ENCODE measurements at regions not wholly inside any gene's neighbourhood (a gene's known extent, or its start where the extent isn't known, plus 50 kb on each side); places are given as distances from the start of the nearest gene placed in this dataset.

GRCh38 chr13:106753251-106753650, 185.3 kb upstream of the ARGLU1 start:
- no peak overlapping the region for H3K27ac Mint-ChIP-seq
- no peak for DNase-seq
- no peaks in the 10 kb centered on the region for H3K4me1 Mint-ChIP-seq
- no peak overlapping the region for H3K4me3 Mint-ChIP-seq
- H3K9me3 Mint-ChIP-seq, result no peaks in the 10 kb centered on the region
- CTCF ChIA-PET, result no interaction called here
- H3K36me3 Mint-ChIP-seq, result no peaks in the 10 kb centered on the region
- H3K27me3 Mint-ChIP-seq, result peaks cover 4% of the 10 kb centered on the region

GRCh38 chr13:106752584-106753170, 184.7 kb upstream of the ARGLU1 start:
- CTCF ChIA-PET, result no interaction called here
- H3K4me3 Mint-ChIP-seq, result no peak overlapping the region
- no peak for DNase-seq
- no peaks in the 10 kb centered on the region for H3K36me3 Mint-ChIP-seq
- H3K9me3 Mint-ChIP-seq, result no peaks in the 10 kb centered on the region
- H3K27me3 Mint-ChIP-seq, result peaks cover 4% of the 10 kb centered on the region
- H3K27ac Mint-ChIP-seq, result no peak overlapping the region
- no peaks in the 10 kb centered on the region for H3K4me1 Mint-ChIP-seq

- Mint-ChIP-seq H3K36me3 (no peaks in the 10 kb centered on the region), H3K27me3 (no peaks in the 10 kb centered on the region), H3K27ac (no peak overlapping the region), H3K9me3 (no peaks in the 10 kb centered on the region), H3K4me3 (no peak overlapping the region), H3K4me1 (no peaks in the 10 kb centered on the region)
- DNase-seq, result no peak
- CTCF ChIA-PET, result no interaction called here
Observed at GRCh38 chr13:106748785-106749184, 180.8 kb upstream of the ARGLU1 start.

DNA sequence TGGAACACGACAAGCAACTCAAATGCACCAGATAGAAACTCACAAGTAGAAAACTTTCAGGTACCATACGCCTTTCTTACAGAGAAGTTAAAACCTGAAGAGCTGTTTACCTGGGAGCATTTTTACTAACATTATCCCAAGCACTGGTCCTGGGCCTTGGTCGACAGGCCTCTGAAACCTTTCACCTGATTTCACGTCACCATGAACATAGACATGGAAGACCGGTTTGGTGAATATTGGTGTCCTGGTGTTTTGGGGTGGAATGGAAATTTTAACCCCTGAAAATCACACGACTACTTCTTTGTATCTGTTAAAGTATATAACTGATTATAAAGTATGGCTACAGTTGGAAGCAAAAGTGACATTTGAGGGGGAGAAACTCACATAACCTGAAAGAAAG, 176.6 kb upstream of the ARGLU1 start:
- Mint-ChIP-seq H3K27me3 (no peaks in the 10 kb centered on the region), H3K27ac (no peak overlapping the region), H3K9me3 (no peaks in the 10 kb centered on the region), H3K4me3 (no peak overlapping the region), H3K36me3 (no peaks in the 10 kb centered on the region), H3K4me1 (no peaks in the 10 kb centered on the region)
- CTCF ChIA-PET, result no interaction called here
- no peak for DNase-seq

DNA sequence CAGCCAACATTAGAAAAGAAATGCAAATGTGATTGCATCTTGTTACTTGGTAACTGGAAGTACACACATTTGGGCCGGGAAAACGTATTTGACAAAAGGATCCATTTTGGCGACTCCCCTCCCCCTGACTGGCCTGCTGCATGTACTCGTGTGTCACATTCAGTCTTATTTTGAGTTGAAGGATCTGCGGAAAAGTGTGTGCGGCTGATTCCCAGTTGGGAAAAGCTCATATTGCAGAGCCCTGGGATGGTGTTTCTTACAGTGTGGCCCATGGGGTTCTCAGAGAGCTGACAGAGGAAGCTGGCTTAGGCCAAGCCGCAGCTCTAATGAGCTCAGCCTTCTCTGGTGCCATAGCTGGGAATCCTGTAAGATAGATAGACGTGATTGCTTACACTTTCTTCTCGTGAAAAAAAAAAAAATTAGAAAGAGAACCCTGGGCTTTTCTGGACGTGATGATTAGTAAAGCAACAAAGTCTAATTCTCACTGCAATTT, 170.3 kb upstream of the ARGLU1 start:
- Mint-ChIP-seq H3K4me3 (no peak overlapping the region), H3K36me3 (no peaks in the 10 kb centered on the region), H3K4me1 (no peaks in the 10 kb centered on the region), H3K27me3 (no peaks in the 10 kb centered on the region), H3K27ac (no peak overlapping the region), H3K9me3 (no peaks in the 10 kb centered on the region)
- CTCF ChIA-PET, result no interaction called here
- no peak for DNase-seq

- no peaks in the 10 kb centered on the region for H3K36me3 Mint-ChIP-seq
- no peaks in the 10 kb centered on the region for H3K9me3 Mint-ChIP-seq
- DNase-seq, result no peak
- H3K4me1 Mint-ChIP-seq, result no peaks in the 10 kb centered on the region
- CTCF ChIA-PET, result no interaction called here
- no peak overlapping the region for H3K27ac Mint-ChIP-seq
- H3K4me3 Mint-ChIP-seq, result no peak overlapping the region
- H3K27me3 Mint-ChIP-seq, result no peaks in the 10 kb centered on the region
Observed at GRCh38 chr13:106736941-106737340, 169.0 kb upstream of the ARGLU1 start.

- no peak overlapping the region for H3K4me3 Mint-ChIP-seq
- no peaks in the 10 kb centered on the region for H3K36me3 Mint-ChIP-seq
- DNase-seq, result no peak
- H3K27ac Mint-ChIP-seq, result no peak overlapping the region
- no peaks in the 10 kb centered on the region for H3K9me3 Mint-ChIP-seq
- CTCF ChIA-PET, result no interaction called here
- no peaks in the 10 kb centered on the region for H3K27me3 Mint-ChIP-seq
- H3K4me1 Mint-ChIP-seq, result no peaks in the 10 kb centered on the region
Observed at GRCh38 chr13:106734198-106734597, 166.3 kb upstream of the ARGLU1 start.

DNA sequence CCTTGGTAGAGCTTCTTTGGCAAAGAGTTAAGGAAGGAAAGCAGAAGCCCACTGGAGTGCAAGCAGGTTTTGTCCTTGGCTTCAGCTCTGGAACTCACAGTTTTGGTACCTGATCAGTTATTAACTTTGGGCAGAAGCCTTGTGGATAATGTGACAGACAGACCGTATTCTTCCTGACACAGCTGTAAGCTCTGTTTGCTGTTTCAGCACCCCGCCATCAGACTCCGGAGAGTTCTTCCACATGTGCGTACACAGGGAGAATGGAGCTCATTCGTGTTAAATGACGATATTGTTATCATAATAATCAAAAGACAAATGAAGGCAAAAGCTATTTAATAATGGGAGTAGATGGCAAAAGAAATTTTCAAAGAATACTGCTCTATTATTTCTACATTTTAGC, 155.1 kb upstream of the ARGLU1 start:
- Mint-ChIP-seq H3K4me3 (no peak overlapping the region), H3K9me3 (no peaks in the 10 kb centered on the region), H3K36me3 (no peaks in the 10 kb centered on the region), H3K27me3 (no peaks in the 10 kb centered on the region), H3K4me1 (no peaks in the 10 kb centered on the region), H3K27ac (no peak overlapping the region)
- DNase-seq, result no peak
- CTCF ChIA-PET, result no interaction called here

DNA sequence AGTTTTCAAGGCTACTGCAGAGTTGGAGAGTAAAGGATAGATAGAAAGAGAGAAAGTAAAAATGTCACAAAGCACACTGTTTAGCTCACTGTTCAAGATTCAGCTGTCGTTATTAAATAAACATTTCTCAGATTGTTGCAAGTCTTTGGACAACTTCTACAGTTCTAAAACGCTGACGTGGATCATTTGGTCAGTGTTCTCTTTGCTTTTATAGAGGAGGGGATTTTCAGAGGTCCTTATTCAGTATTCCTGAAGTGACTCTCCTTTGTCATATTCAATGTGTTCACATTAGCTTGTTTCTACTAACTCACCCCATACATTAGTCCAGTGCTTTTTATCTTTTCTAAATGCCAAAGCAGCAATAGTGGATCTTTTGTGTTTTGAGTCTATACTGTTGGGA, 154.7 kb upstream of the ARGLU1 start:
- no peak overlapping the region for H3K4me3 Mint-ChIP-seq
- CTCF ChIA-PET, result no interaction called here
- no peaks in the 10 kb centered on the region for H3K9me3 Mint-ChIP-seq
- DNase-seq, result no peak
- H3K27ac Mint-ChIP-seq, result no peak overlapping the region
- H3K27me3 Mint-ChIP-seq, result no peaks in the 10 kb centered on the region
- H3K4me1 Mint-ChIP-seq, result no peaks in the 10 kb centered on the region
- H3K36me3 Mint-ChIP-seq, result no peaks in the 10 kb centered on the region

DNA sequence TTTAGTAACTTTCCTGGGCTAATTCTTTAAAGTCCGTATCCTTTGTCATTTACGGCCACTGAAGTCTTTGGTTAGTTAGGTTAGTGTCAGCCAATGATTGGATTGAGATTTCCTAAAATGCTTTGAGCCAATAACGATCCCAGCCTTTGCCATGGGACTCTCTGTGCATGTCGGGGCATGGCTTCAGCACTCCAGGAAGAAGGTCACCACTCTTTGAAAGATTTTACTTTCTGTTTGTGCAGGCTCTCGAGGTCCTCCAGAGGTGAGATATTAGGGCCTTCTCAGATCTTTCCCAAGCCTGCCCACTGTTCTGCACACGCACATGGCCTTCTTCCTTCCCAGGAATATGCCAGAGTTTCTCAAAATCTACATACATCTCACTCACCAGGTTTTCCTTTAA, 153.7 kb upstream of the ARGLU1 start:
- peaks cover 3% of the 10 kb centered on the region for H3K9me3 Mint-ChIP-seq
- H3K27me3 Mint-ChIP-seq, result no peaks in the 10 kb centered on the region
- CTCF ChIA-PET, result no interaction called here
- H3K4me3 Mint-ChIP-seq, result no peak overlapping the region
- no peak for DNase-seq
- H3K4me1 Mint-ChIP-seq, result no peaks in the 10 kb centered on the region
- H3K27ac Mint-ChIP-seq, result no peak overlapping the region
- no peaks in the 10 kb centered on the region for H3K36me3 Mint-ChIP-seq

- Mint-ChIP-seq H3K36me3 (no peaks in the 10 kb centered on the region), H3K27ac (no peak overlapping the region), H3K4me3 (no peak overlapping the region), H3K9me3 (peaks cover 5% of the 10 kb centered on the region), H3K27me3 (no peaks in the 10 kb centered on the region), H3K4me1 (no peaks in the 10 kb centered on the region)
- no peak for DNase-seq
- CTCF ChIA-PET, result no interaction called here
Observed at GRCh38 chr13:106714271-106714982, 146.5 kb upstream of the ARGLU1 start.

- CTCF ChIA-PET, result no interaction called here
- Mint-ChIP-seq H3K27me3 (no peaks in the 10 kb centered on the region), H3K4me1 (no peaks in the 10 kb centered on the region), H3K9me3 (peaks cover 3% of the 10 kb centered on the region), H3K27ac (no peak overlapping the region), H3K36me3 (no peaks in the 10 kb centered on the region), H3K4me3 (no peak overlapping the region)
- DNase-seq, result no peak
Observed at GRCh38 chr13:106712381-106712780, 144.4 kb upstream of the ARGLU1 start.

GRCh38 chr13:106710266-106710665, 142.3 kb upstream of the ARGLU1 start:
- DNase-seq, result no peak
- H3K27ac Mint-ChIP-seq, result no peak overlapping the region
- peaks cover 1% of the 10 kb centered on the region for H3K9me3 Mint-ChIP-seq
- H3K4me1 Mint-ChIP-seq, result no peaks in the 10 kb centered on the region
- H3K36me3 Mint-ChIP-seq, result no peaks in the 10 kb centered on the region
- H3K27me3 Mint-ChIP-seq, result no peaks in the 10 kb centered on the region
- H3K4me3 Mint-ChIP-seq, result no peak overlapping the region
- CTCF ChIA-PET, result no interaction called here

DNA sequence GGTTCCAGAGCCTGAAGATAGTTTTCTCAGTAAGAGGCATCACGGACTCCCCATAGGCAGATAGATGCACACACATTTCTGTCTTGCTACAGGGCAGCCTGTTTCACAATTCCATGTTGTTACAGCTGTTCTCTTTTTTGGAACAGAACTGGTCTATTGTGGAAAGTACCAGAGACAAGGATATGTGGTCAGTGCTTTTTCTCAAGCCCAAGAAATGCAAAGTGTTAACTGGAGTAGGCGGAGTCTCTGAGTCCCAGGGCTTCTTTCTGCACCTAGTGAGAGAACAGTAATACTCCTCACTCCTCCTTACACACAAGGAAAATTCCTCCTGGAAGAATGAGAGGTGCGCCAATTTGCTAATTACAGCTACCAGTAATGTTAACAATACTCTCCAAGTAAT, 141.6 kb upstream of the ARGLU1 start:
- Mint-ChIP-seq H3K36me3 (no peaks in the 10 kb centered on the region), H3K27me3 (no peaks in the 10 kb centered on the region), H3K27ac (no peak overlapping the region), H3K9me3 (peaks cover 1% of the 10 kb centered on the region), H3K4me1 (no peaks in the 10 kb centered on the region), H3K4me3 (no peak overlapping the region)
- CTCF ChIA-PET, result no interaction called here
- no peak for DNase-seq

DNA sequence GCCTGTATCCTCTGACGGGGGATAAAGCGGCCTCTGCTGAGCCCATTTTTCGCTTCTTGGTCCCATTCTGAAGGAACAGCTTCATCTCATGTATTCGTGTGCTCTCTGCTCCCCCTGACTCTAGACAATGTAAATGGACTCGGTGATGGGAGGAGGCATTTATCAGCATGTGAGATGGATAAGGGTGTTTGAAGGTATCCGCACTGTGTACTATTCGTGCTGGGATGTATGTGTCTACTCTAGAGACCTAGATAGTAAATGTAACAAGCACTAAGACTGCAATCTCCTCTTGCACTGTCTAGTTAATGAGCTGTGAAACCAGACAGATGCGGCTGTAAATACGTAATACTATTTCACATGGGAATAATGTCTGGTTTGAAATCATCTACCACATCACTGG, 134.6 kb upstream of the ARGLU1 start:
- CTCF ChIA-PET, result no interaction called here
- no peak overlapping the region for H3K4me3 Mint-ChIP-seq
- H3K36me3 Mint-ChIP-seq, result no peaks in the 10 kb centered on the region
- H3K9me3 Mint-ChIP-seq, result no peaks in the 10 kb centered on the region
- H3K27ac Mint-ChIP-seq, result no peak overlapping the region
- H3K27me3 Mint-ChIP-seq, result no peaks in the 10 kb centered on the region
- no peak for DNase-seq
- H3K4me1 Mint-ChIP-seq, result no peaks in the 10 kb centered on the region
